HG02884 (cell line): ENCODE measurements at regions not wholly inside any gene's neighbourhood (a gene's known extent, or its start where the extent isn't known, plus 50 kb on each side); places are given as distances from the start of the nearest gene placed in this dataset.
A peak's percentile ranks its signal among the peaks of the same experiment; 100 is the strongest.
"Not testable (repeated sequence)": the region's sequence is repeated elsewhere in the genome, so short reads cannot be mapped to it uniquely, and the experiment has no call there.

ENCODE experiments used
- ATAC-seq: cut with Tn5 transposase; IDR thresholded peaks from one replicate; pipeline ENCODE4 v1.9.1; 2021; ENCODE audit warnings: mild to moderate bottlenecking, moderate library complexity; ENCODE audit not compliant: unreplicated experiment

DNA sequence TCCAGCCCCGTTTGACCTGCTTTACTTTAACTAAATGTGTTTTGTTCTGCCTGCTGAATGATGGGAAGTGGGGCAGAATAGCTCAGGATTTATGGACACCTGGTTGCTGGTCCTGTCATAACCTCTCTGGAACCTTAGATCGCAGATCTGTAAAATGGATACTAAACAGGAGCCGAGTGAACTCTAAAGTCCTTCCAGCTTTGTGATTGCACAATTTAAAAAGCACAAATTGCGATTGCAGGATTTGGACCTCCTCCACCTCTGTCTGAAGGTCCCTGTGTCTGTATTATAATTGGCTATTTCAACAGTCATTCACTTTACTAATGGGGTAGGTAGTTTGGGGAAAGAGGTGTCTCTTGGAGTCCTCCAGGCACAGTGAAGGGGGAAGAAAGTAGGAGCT lies 220.4 kb downstream of the LY86 start:
- ATAC-seq: no peak

DNA sequence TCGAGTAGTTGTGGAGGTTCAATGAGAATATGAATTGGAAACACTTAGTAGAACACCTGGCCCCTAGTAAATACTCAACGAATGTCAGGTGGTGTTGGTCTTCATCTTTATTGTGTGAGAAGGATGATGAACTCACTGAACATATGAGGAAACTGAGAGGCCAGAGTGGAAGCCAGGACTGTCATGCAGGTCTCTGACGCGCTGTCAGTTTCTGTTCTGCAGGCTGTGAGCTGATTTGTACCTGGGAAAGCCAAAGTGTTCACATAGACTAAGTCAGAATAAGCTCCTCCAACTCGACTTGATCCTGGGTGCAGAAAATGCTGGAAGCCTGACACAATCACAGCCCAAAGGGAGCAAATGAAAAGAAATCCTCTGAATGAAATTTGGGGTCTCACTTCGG lies 222.2 kb downstream of the LY86 start:
- no peak for ATAC-seq

DNA sequence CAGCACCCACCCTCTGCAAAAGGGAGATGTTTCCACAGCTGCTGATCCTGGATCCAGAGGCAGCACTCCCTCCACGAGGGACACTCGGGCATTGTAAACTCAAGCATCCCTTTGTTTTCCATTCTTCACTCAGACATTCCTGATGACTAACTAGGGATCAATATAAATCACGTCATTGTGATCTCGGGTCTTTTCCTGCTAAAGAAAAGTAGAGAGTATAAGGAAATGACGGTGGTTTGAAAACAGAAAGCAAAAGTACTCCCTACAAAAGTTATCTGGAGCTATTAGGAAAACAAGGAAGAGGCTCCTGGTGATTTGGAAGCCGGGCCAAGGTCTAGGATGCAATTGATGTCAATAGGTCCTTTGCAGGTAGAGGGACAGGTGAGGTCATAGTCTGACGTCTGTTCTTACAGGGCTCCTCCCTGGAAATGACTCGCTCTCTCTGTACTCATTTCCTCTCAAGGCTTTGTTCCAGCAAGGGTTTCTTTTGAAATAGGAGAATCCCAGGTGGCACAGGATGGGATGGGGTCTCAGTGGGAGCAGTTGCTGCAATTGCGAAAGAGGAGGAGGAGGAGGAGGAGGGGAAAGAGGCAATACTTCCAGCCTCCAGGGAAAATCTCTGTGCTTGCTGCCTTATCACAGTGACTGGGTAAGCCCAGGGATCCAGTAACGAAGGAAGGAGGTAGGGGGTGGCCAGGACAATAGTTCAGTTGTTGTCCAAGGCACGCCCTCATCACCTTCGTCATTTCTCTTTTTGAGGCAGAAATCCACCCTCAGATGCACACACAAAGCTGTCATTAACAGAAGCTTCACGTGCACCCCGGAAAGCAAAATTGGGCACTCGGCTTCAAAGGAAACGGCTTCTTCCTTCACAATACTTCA lies 222.8 kb downstream of the LY86 start:
- no peak for ATAC-seq

DNA sequence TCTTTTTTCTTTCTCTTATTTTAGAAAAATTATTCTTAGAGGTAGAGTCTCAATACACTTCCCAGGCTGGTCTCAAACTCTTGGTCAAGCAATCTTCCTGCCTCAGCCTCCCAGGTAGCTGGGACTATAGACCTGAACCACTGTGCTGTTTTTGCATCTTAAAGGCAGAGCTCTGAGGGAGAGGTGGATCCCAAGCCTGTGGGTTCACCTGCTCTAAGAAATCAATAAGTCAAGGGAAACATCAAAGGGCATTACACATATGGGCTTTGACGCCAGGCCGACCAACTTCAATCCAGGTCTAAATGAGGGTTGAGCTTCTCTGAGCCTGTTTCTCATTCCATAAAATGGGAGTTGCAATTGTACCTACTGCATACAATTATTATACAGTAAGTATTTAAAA lies 223.9 kb downstream of the LY86 start:
- no peak for ATAC-seq

DNA sequence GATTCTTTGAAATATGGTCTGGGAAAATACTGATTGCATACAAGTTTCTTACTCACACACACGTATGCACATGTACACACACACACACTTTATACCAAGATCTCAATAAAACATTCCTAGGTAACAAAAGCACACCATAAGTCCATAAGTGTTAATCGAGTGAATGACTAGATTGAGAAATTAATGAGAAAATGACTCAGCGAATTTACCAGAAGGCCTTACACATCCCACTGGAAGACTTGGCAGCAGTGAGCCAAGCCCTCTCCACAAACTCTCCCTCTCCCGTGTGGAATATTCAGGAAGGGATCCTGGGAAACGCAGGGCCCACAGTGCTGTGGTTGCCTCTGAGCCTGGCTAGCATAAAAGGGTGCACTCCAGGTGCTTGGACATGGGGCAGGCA lies 227.2 kb downstream of the LY86 start:
- ATAC-seq: no peak

GRCh38 chr6:6816716-6817115 lies 228.2 kb downstream of the LY86 start:
- ATAC-seq: no peak

- no peak for ATAC-seq
Measured at GRCh38 chr6:6818078-6818639, 229.6 kb downstream of the LY86 start.

- ATAC-seq: no peak
Measured at GRCh38 chr6:6820641-6821238, 232.2 kb downstream of the LY86 start.

- no peak for ATAC-seq
Measured at GRCh38 chr6:6821639-6822261, 233.2 kb downstream of the LY86 start.

GRCh38 chr6:6823030-6823429 lies 234.5 kb downstream of the LY86 start:
- no peak for ATAC-seq

GRCh38 chr6:6823568-6824224 lies 235.2 kb downstream of the LY86 start:
- no peak for ATAC-seq

GRCh38 chr6:6824381-6824780 lies 235.9 kb downstream of the LY86 start:
- ATAC-seq: no peak

DNA sequence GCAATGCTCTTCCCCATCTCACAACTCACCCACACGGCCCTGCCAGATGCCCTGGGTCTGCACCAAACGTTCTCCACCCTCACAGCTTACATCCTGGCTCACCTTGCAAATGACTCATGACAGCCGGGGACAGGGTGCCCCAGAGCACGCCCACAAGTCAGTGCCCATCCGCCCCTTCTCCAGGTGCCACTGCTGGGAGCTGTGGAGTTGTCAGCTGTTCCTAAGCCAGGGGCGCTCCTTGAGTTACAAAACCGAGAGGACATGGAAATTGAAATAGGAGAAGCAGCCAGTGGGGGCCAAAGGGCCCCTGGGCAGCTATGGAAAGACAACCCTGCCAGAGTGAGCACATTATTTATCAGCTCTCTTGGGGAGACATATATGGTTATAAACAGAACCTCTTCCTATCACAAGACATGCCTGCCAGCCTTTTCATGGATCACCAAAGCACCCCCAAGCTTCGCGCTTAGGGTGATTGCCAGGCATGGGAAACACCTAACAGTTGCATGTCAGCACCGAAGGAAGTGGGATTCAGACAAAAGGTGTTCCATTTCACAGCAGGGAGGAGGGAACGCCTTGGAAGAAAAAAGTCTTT lies 236.8 kb downstream of the LY86 start:
- no peak for ATAC-seq

DNA sequence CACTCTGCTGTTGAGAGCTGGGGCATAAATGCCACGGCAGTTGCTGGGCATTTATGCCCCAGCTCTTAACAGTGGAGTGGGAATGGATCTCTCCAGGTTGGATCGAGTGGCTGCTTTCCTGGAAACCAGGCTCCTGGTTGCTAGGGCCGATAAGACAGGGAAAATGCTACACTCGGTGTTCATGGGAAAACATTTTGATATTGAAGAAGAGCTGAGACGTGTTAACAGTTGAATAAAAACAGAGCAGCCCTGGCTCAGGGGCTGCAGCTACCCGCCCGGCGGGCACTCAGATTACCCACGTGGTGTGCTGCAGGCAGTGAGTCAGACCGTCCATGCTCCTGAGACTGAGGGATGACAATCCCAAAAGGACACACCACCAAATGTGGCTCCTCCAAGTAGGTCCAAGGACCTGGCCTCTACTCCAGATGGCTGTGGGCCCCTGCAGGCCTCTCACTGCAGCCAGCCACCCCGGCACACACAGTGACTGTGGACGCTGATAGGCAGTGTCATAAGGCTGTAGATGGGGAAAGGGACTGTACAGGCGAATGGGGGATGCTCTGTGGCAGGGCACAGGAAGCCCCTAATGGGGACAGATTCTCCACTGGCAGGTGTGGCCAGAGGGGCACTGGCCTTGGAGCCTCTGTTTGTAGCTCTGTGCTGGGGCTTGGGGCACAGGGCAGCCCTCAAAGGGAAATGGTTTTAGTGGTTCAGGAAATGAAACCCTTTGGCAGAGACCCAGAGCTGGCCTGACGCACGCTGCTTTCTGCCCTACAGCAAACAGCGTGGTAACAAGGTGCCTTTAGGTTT lies 237.8 kb downstream of the LY86 start:
- ATAC-seq: peak; percentile 71

- no peak for ATAC-seq
Measured at GRCh38 chr6:6826961-6827360, 238.4 kb downstream of the LY86 start.

DNA sequence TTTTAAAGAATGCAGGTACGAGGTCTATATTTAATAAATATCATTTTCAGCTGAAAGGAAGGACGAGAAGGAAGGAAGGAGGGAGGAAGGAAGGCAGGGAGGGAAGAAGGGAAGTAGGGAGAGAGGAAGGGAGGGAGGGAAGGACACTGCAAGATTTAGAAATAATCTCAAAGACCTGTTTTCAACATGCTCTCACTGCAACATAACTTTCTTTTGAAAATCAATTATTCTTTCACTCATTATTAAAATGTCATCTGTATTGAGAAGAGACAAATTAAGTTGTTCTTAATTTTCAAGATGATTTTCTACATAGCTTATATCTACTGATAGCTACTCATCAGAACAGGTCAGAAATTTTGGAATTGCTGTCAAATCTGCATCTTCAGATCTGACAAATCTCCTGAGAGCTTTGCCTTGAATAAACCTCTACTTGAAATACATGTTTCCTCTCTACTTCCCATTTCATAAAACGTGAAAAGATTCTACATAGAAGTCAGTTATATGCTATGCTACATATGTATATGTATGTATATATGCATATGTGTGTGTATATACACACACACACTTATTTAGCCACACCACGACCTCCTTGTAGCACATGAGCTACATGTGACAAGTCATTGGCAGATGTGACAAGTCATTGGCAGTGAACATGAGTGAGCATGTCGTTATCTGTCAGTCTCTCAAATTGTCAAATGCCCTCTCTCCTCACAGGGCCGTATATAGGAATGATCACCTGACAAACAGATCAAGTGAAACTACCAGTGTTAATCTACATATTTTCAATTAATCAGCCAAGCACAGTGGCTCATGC lies 241.6 kb downstream of the LY86 start:
- ATAC-seq: no peak

GRCh38 chr6:6830686-6831063 lies 242.2 kb downstream of the LY86 start:
- not testable (repeated sequence) for ATAC-seq

DNA sequence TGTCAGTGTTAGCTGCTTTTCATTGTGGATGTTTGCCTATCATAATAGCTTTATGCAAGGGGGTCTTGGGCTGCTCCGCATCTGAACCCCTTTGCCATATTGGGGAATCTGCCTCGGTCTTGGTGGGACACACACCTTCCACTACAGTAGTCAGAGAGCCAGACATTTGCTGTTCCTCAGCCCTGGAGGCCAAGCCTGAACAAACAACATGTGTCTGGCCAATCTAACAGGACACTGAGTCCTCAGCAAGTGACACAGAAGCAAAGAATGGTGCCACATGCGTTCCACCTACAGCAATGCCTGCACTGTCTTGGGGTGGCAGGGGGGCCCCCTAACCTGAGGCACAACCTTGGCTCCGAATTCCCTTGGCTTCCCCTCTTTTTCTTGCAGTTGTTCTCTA lies 243.9 kb downstream of the LY86 start:
- no peak for ATAC-seq
